Common myeloid progenitor, CD34-positive (primary cell): ENCODE measurements at regions not wholly inside any gene's neighbourhood (a gene's known extent, or its start where the extent isn't known, plus 50 kb on each side); places are given as distances from the start of the nearest gene placed in this dataset.

ENCODE experiments used
- CTCF ChIA-PET: fragments of 350-600 bp; sonication (Branson Sonifier 250); formaldehyde crosslinking; loops from one replicate; lab custom pipeline; 2021; ENCODE audit warnings: antibody characterized with exemption; lab: Charles Lee
- POLR2A ChIA-PET: fragments of 350-600 bp; sonication (Branson Sonifier 250); formaldehyde crosslinking; loops from one replicate; lab custom pipeline; 2021; ENCODE audit warnings: antibody characterized with exemption; lab: Charles Lee
- DNase-seq, 3 donors: peaks; one replicate each; pipeline versions ENCODE4 v3.0.0 to v3.0.0-alpha.2; 2013
- H3K27ac ChIP-seq, 2 experiments: 1 replicate in 1 of 2; 2 replicates in 1 of 2; pipeline ENCODE4 v1.7.0; 2013; ENCODE audit warnings: inconsistent platforms in 2 of 2, low read length in 2 of 2, mild to moderate bottlenecking in 2 of 2, low read depth in 1 of 2, moderate library complexity in 1 of 2; ENCODE audit not compliant: severe bottlenecking in 2 of 2, insufficient read depth in 1 of 2, poor library complexity in 1 of 2
- H3K27me3 ChIP-seq, 5 experiments: replicated peaks in 2 of 5; 1 replicate in 3 of 5; 2 replicates in 2 of 5; pipeline versions ENCODE4 v1.6.1 to v1.7.0; 2013; ENCODE audit warnings: low read length in 4 of 5, mild to moderate bottlenecking in 2 of 5, moderate library complexity in 2 of 5, inconsistent platforms in 1 of 5; ENCODE audit not compliant: insufficient read depth in 5 of 5, control insufficient read depth in 4 of 5
- H3K36me3 ChIP-seq, 4 experiments: 1 replicate in 2 of 4; 2 replicates in 2 of 4; pipeline versions ENCODE4 v1.6.1 to v1.7.0; 2013; ENCODE audit warnings: low read length in 3 of 4, control low read depth in 1 of 4, mild to moderate bottlenecking in 1 of 4; ENCODE audit not compliant: control insufficient read depth in 4 of 4, insufficient read depth in 4 of 4
- H3K4me1 ChIP-seq, 4 experiments: 1 replicate in 3 of 4; 2 replicates in 1 of 4; pipeline versions ENCODE4 v1.6.1 to v1.7.1; 2013; ENCODE audit warnings: low read length in 3 of 4, mild to moderate bottlenecking in 3 of 4, control low read depth in 1 of 4, inconsistent platforms in 1 of 4, moderate library complexity in 1 of 4; ENCODE audit not compliant: control insufficient read depth in 4 of 4, insufficient read depth in 4 of 4; ENCODE audit errors: control extremely low read depth in 1 of 4
- H3K4me3 ChIP-seq, 7 experiments: 1 replicate in 4 of 7; 2 replicates in 3 of 7; pipeline versions ENCODE4 v1.5.1 to v1.7.0; 2013; ENCODE audit warnings: mild to moderate bottlenecking in 7 of 7, low read length in 6 of 7, moderate library complexity in 6 of 7, inconsistent platforms in 2 of 7, low read depth in 2 of 7, control low read depth in 1 of 7; ENCODE audit not compliant: insufficient read depth in 4 of 7, control insufficient read depth in 1 of 7; ENCODE audit errors: extremely low read depth in 1 of 7
- H3K9me3 ChIP-seq, 5 experiments: 1 replicate in 4 of 5; 2 replicates in 1 of 5; pipeline versions ENCODE4 v1.6.1 to v1.7.1; 2013; ENCODE audit warnings: low read length in 4 of 5, mild to moderate bottlenecking in 2 of 5, inconsistent platforms in 1 of 5, low read depth in 1 of 5, moderate library complexity in 1 of 5; ENCODE audit not compliant: control insufficient read depth in 4 of 5, insufficient read depth in 2 of 5; ENCODE audit errors: control extremely low read depth in 1 of 5
- WGBS: methylation state at CpG from one replicate; pipeline ENCODE4 v1.1.5; 2013; ENCODE audit not compliant: insufficient coverage; 5-methylcytosine and 5-hydroxymethylcytosine counted together

- H3K36me3 ChIP-seq, result no peaks in the 10 kb centered on the region
- no peak for DNase-seq
- H3K4me3 ChIP-seq, result no peak overlapping the region
- H3K4me1 ChIP-seq, result peaks cover 0 to 3% (median 0%) of the 10 kb centered on the region in 4 experiments
- H3K27me3 ChIP-seq, result peaks cover 14 to 91% (median 39%) of the 10 kb centered on the region in 5 experiments
- CTCF ChIA-PET, result no interaction called here
- H3K9me3 ChIP-seq, result peaks cover 0 to 3% (median 0%) of the 10 kb centered on the region in 5 experiments
- WGBS, result 100% methylated on average over 1 of the region's 5 CpGs
- POLR2A ChIA-PET, result no interaction called here
- H3K27ac ChIP-seq, result no peak overlapping the region
Observed at GRCh38 chr19:30252214-30252613, 120.0 kb upstream of the ZNF536 start.

DNA sequence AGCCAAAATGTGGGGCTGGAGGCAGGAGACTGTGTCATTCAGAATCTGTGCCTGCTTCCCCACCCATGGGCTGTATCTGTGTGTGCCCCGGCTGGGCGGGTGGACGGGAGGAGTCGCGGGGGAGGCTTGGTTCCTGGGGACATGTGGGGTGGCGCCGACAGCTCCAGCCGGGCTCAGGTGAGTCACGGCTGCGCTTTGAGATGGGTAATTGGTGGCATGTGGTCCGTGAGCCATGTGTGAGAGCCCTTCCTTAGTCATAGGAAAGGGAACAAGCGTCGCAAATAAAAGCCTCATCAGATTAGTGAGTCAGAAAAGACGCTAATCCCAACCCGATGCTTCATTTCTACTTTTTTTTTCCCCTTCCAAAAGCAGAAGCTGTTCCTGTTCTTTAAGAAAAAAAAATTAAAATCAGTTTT, 118.6 kb upstream of the ZNF536 start:
- DNase-seq, result peak in 2 of 3 donors; percentile 7 to 24

DNA sequence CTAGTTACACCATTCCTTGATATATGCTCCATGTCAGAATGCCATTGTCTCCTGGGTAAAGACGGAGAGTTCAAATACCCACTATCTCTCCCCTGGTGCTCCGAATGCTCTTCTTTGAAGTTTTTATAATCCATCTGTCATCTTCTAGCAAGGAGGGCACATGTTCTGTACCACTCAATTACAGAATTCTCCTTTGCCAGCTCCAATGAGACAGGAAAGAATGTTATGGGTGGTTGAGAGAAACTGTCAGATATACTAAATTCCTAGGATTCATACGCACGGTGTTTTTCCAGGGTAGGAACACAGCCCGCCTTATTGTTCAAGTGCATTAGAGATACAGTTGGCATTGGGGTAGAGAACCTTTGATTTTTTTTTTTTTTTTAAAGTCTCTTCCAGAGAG, 118.0 kb upstream of the ZNF536 start:
- peaks cover 16 to 86% (median 43%) of the 10 kb centered on the region in 5 experiments for H3K27me3 ChIP-seq
- peaks cover 0 to 4% (median 0%) of the 10 kb centered on the region in 5 experiments for H3K9me3 ChIP-seq
- H3K4me1 ChIP-seq, result peaks cover 0 to 3% (median 0%) of the 10 kb centered on the region in 4 experiments
- H3K27ac ChIP-seq, result no peak overlapping the region
- no peak overlapping the region for H3K4me3 ChIP-seq
- ChIA-PET POLR2A (no interaction called here), CTCF (no interaction called here)
- DNase-seq, result no peak
- 80% methylated on average over 1 of the region's 5 CpGs for WGBS
- H3K36me3 ChIP-seq, result no peaks in the 10 kb centered on the region

More for the DNA sequence above, 118.6 kb upstream of the ZNF536 start:
- Histone ChIP-seq H3K4me1 (peaks cover 0 to 3% (median 0%) of the 10 kb centered on the region in 4 experiments), H3K4me3 (no peak overlapping the region), H3K9me3 (peaks cover 0 to 4% (median 0%) of the 10 kb centered on the region in 5 experiments), H3K27ac (no peak overlapping the region), H3K36me3 (no peaks in the 10 kb centered on the region), H3K27me3 (peaks cover 16 to 90% (median 43%) of the 10 kb centered on the region in 5 experiments)
- WGBS, result 56% methylated on average over 10 of the region's 15 CpGs
- ChIA-PET CTCF (no interaction called here), POLR2A (no interaction called here)

GRCh38 chr19:30254789-30255188, 117.4 kb upstream of the ZNF536 start:
- Histone ChIP-seq H3K4me3 (no peak overlapping the region), H3K36me3 (no peaks in the 10 kb centered on the region), H3K27ac (no peak overlapping the region), H3K27me3 (peaks cover 17 to 84% (median 43%) of the 10 kb centered on the region in 5 experiments), H3K4me1 (peaks cover 0 to 3% (median 0%) of the 10 kb centered on the region in 4 experiments), H3K9me3 (peaks cover 0 to 2% (median 0%) of the 10 kb centered on the region in 5 experiments)
- ChIA-PET POLR2A (no interaction called here), CTCF (no interaction called here)
- DNase-seq, result no peak
- WGBS, result 100% methylated on average over 1 of the region's 5 CpGs

- Histone ChIP-seq H3K27ac (no peak overlapping the region), H3K9me3 (peaks cover 0 to 2% (median 0%) of the 10 kb centered on the region in 5 experiments), H3K4me3 (no peak overlapping the region), H3K27me3 (peaks cover 17 to 78% (median 43%) of the 10 kb centered on the region in 5 experiments), H3K4me1 (peaks cover 0 to 3% (median 0%) of the 10 kb centered on the region in 4 experiments), H3K36me3 (no peaks in the 10 kb centered on the region)
- POLR2A ChIA-PET, result no interaction called here
- DNase-seq, result no peak
- CTCF ChIA-PET, result no interaction called here
- 13% methylated on average over 8 of the region's 15 CpGs for WGBS
Observed at GRCh38 chr19:30255791-30256495, 116.2 kb upstream of the ZNF536 start.

- ChIA-PET POLR2A (no interaction called here), CTCF (no interaction called here)
- H3K4me1 ChIP-seq, result peaks cover 0 to 3% (median 0%) of the 10 kb centered on the region in 4 experiments
- H3K27ac ChIP-seq, result no peak overlapping the region
- H3K9me3 ChIP-seq, result peaks cover 0 to 2% (median 0%) of the 10 kb centered on the region in 5 experiments
- DNase-seq, result no peak
- H3K4me3 ChIP-seq, result no peak overlapping the region
- peaks cover 17 to 73% (median 39%) of the 10 kb centered on the region in 5 experiments for H3K27me3 ChIP-seq
- H3K36me3 ChIP-seq, result no peaks in the 10 kb centered on the region
- WGBS, result 20% methylated on average over 2 of the region's 7 CpGs
Observed at GRCh38 chr19:30256496-30256850, 115.7 kb upstream of the ZNF536 start.

DNA sequence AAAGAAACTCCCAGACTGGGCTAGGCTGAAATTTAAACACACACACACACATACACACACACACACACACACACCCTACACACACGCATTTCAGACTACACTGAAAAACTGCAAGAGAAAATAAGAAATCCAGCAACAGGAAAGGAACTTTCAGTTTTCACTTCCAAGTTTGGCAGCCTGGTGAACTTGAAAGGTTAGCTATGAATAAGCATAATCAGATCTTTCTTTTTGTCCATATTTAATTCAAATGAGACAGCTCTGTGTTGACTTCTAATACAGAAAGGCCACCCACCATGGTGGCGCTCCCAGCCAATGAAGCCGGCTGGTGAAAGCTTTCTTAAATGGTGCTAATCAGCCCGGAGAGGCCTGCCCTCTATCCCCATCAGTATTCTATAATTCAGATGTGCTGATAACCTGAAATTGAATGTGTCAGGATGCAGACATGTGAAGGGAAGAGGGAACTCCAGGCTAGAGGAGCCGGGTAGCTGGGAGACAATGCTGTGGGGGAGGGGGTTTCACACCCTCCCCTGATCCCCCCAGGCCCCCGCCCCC, 108.3 kb upstream of the ZNF536 start:
- ChIA-PET CTCF (no interaction called here), POLR2A (no interaction called here)
- Histone ChIP-seq H3K4me3 (no peak overlapping the region), H3K36me3 (no peaks in the 10 kb centered on the region), H3K27ac (no peak overlapping the region), H3K9me3 (no peaks in the 10 kb centered on the region), H3K27me3 (peaks cover 2 to 58% (median 19%) of the 10 kb centered on the region in 5 experiments), H3K4me1 (peaks cover 0 to 2% (median 0%) of the 10 kb centered on the region in 4 experiments)
- DNase-seq, result peak in 2 of 3 donors; percentile 2 to 4
- no CpG with 5 or more reads among the region's 6 CpGs for WGBS
